ENCODE measurements at regions not wholly inside any gene's neighbourhood (a gene's known extent, or its start where the extent isn't known, plus 50 kb on each side); places are given as distances from the start of the nearest gene placed in this dataset.

GRCh38 chr11:131274233-131274632 is 96.2 kb upstream of the NTM start:
- CTCF ChIA-PET: no interaction called here

GRCh38 chr11:131275580-131275979 is 94.8 kb upstream of the NTM start:
- in situ Hi-C loops (cut with HindIII; ENCODE audit: low pct_unique_long_range_greater_than_20kb, low sequenced_read_pairs) (no loop called here), intact Hi-C loops (cut with micrococcal nuclease; ENCODE audit: unreplicated experiment) (no loop called here)
- Histone ChIP-seq H3K4me3 (ENCODE audit: low read depth in 2 of 2, low read length in 2 of 2) (no peak overlapping the region), H3K36me3 (ENCODE audit: control insufficient read depth, insufficient read depth, low read length) (no peaks in the 10 kb centered on the region), H3K9me3 (ENCODE audit: control insufficient read depth, insufficient read depth, low read depth, low read length) (no peaks in the 10 kb centered on the region), H3K27me3 (ENCODE audit: control insufficient read depth, insufficient read depth, low read length) (no peaks in the 10 kb centered on the region), H3K27ac (ENCODE audit: low read length) (no peak overlapping the region), H3K4me1 (ENCODE audit: control insufficient read depth, insufficient read depth, low read length) (no peaks in the 10 kb centered on the region)
- ATAC-seq (no peak), DNase-seq (ENCODE audit: low read depth, low spot score) (no peak)
- TF ChIP-seq SIN3A (IDR thresholded peaks at IDR 0.05; ENCODE audit: borderline replicate concordance, insufficient read depth, low read depth, low read length) (no peak), CTCF (IDR thresholded peaks at IDR 0.05) (no peak), POLR2AphosphoS5 (IDR thresholded peaks at IDR 0.05; ENCODE audit: low read depth, low read length) (no peak), REST (IDR thresholded peaks at IDR 0.05; ENCODE audit: insufficient read depth in 1 of 2, low read depth in 2 of 2, low read length in 1 of 2) (no peak), TCF7L2 (IDR thresholded peaks at IDR 0.05; ENCODE audit: low read depth, low read length) (no peak)
- CTCF ChIA-PET: no interaction called here
- POLR2A ChIA-PET: no interaction called here
- no TSS peak for BruUV-seq (replicated peaks)

More at GRCh38 chr11:131274233-131274632, 96.2 kb upstream of the NTM start:
- POLR2A ChIA-PET: no interaction called here
- in situ Hi-C loops (cut with HindIII; ENCODE audit: low pct_unique_long_range_greater_than_20kb, low sequenced_read_pairs) (no loop called here), intact Hi-C loops (cut with micrococcal nuclease; ENCODE audit: unreplicated experiment) (no loop called here)
- ATAC-seq (no peak), DNase-seq (ENCODE audit: low read depth, low spot score) (no peak)
- Histone ChIP-seq H3K4me1 (ENCODE audit: control insufficient read depth, insufficient read depth, low read length) (no peaks in the 10 kb centered on the region), H3K36me3 (ENCODE audit: control insufficient read depth, insufficient read depth, low read length) (no peaks in the 10 kb centered on the region), H3K27ac (ENCODE audit: low read length) (no peak overlapping the region), H3K27me3 (ENCODE audit: control insufficient read depth, insufficient read depth, low read length) (no peaks in the 10 kb centered on the region), H3K4me3 (ENCODE audit: low read depth in 2 of 2, low read length in 2 of 2) (no peak overlapping the region), H3K9me3 (ENCODE audit: control insufficient read depth, insufficient read depth, low read depth, low read length) (no peaks in the 10 kb centered on the region)
- TF ChIP-seq TCF7L2 (IDR thresholded peaks at IDR 0.05; ENCODE audit: low read depth, low read length): no peak
- no peak for TF ChIP-seq CTCF (IDR thresholded peaks at IDR 0.05)
- no TSS peak for BruUV-seq (replicated peaks)

- DNase-seq (ENCODE audit: low read depth, low spot score): no peak
- Histone ChIP-seq H3K27me3 (ENCODE audit: control insufficient read depth, insufficient read depth, low read length) (no peaks in the 10 kb centered on the region), H3K27ac (ENCODE audit: low read length) (no peak overlapping the region), H3K9me3 (ENCODE audit: control insufficient read depth, insufficient read depth, low read depth, low read length) (no peaks in the 10 kb centered on the region), H3K4me1 (ENCODE audit: control insufficient read depth, insufficient read depth, low read length) (no peaks in the 10 kb centered on the region), H3K36me3 (ENCODE audit: control insufficient read depth, insufficient read depth, low read length) (no peaks in the 10 kb centered on the region), H3K4me3 (ENCODE audit: low read depth in 2 of 2, low read length in 2 of 2) (no peak overlapping the region)
- intact Hi-C loops (cut with micrococcal nuclease; ENCODE audit: unreplicated experiment) (no loop called here), in situ Hi-C loops (cut with HindIII; ENCODE audit: low pct_unique_long_range_greater_than_20kb, low sequenced_read_pairs) (no loop called here)
- TF ChIP-seq REST (IDR thresholded peaks at IDR 0.05; ENCODE audit: insufficient read depth in 1 of 2, low read depth in 2 of 2, low read length in 1 of 2): no peak
- TF ChIP-seq SIN3A (IDR thresholded peaks at IDR 0.05; ENCODE audit: borderline replicate concordance, insufficient read depth, low read depth, low read length): no peak
- TF ChIP-seq POLR2AphosphoS5 (IDR thresholded peaks at IDR 0.05; ENCODE audit: low read depth, low read length): no peak
- no peak for TF ChIP-seq CTCF (IDR thresholded peaks at IDR 0.05)
- TF ChIP-seq TCF7L2 (IDR thresholded peaks at IDR 0.05; ENCODE audit: low read depth, low read length): no peak
- POLR2A ChIA-PET: no interaction called here
- CTCF ChIA-PET: no interaction called here
- ATAC-seq: no peak
- BruUV-seq (replicated peaks): no TSS peak
Observed at GRCh38 chr11:131278472-131278871, 91.9 kb upstream of the NTM start.
